Breast epithelium (tissue), 3 donors: ENCODE measurements at regions not wholly inside any gene's neighbourhood (a gene's known extent, or its start where the extent isn't known, plus 50 kb on each side); places are given as distances from the start of the nearest gene placed in this dataset.

Experiments
- POLR2A ChIP-seq: fragments of 450-650 bp; IDR thresholded peaks from one replicate; pipeline ENCODE4 v1.6.1; 2016; ENCODE audit warnings: antibody characterized with exemption, mild to moderate bottlenecking, moderate library complexity
- POLR2AphosphoS5 ChIP-seq, 3 donors: sonication (generic); formaldehyde crosslinking; IDR thresholded peaks; one replicate each; pipeline ENCODE4 v1.6.1; 2017; ENCODE audit warnings: antibody characterized with exemption in 3 of 3
- TF ChIP-seq, protein P1 (sequence below), 3 donors: fragments of 450-650 bp; IDR thresholded peaks; one replicate each; pipeline ENCODE4 v1.5.1; 2016 to 2017; ENCODE audit warnings: antibody characterized with exemption in 3 of 3, mild to moderate bottlenecking in 3 of 3, moderate library complexity in 3 of 3

DNA sequence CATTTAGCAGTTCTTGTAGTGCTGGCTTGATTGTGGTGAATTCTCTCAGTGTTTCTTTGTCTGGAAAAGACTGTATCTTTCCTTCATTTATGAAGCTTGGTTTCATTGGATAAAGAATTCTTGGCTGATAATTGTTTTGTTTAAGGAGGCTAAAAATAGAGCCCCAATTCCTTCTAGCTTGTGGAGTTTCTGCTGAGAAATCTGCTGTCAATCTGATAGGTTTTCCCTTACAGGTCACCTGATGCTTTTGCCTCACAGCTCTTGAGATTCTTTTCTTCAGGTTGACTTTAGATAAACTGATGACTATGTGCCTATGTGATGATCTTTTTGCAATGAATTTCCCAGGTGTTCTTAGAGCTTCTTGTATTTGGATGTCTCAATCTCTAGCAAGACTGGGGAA is 1508.5 kb upstream of the FLRT2 start:
- no peak for TF ChIP-seq POLR2A
- TF ChIP-seq, protein P1, sequence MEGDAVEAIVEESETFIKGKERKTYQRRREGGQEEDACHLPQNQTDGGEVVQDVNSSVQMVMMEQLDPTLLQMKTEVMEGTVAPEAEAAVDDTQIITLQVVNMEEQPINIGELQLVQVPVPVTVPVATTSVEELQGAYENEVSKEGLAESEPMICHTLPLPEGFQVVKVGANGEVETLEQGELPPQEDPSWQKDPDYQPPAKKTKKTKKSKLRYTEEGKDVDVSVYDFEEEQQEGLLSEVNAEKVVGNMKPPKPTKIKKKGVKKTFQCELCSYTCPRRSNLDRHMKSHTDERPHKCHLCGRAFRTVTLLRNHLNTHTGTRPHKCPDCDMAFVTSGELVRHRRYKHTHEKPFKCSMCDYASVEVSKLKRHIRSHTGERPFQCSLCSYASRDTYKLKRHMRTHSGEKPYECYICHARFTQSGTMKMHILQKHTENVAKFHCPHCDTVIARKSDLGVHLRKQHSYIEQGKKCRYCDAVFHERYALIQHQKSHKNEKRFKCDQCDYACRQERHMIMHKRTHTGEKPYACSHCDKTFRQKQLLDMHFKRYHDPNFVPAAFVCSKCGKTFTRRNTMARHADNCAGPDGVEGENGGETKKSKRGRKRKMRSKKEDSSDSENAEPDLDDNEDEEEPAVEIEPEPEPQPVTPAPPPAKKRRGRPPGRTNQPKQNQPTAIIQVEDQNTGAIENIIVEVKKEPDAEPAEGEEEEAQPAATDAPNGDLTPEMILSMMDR (IDR thresholded peaks at IDR 0.05): no peak
- TF ChIP-seq POLR2AphosphoS5 (IDR thresholded peaks at IDR 0.05): no peak
